ENCODE measurements at regions not wholly inside any gene's neighbourhood (a gene's known extent, or its start where the extent isn't known, plus 50 kb on each side); places are given as distances from the start of the nearest gene placed in this dataset.

GRCh38 chr19:31168106-31168625, 181.1 kb downstream of the TSHZ3 start:
- TF ChIP-seq, protein P1, sequence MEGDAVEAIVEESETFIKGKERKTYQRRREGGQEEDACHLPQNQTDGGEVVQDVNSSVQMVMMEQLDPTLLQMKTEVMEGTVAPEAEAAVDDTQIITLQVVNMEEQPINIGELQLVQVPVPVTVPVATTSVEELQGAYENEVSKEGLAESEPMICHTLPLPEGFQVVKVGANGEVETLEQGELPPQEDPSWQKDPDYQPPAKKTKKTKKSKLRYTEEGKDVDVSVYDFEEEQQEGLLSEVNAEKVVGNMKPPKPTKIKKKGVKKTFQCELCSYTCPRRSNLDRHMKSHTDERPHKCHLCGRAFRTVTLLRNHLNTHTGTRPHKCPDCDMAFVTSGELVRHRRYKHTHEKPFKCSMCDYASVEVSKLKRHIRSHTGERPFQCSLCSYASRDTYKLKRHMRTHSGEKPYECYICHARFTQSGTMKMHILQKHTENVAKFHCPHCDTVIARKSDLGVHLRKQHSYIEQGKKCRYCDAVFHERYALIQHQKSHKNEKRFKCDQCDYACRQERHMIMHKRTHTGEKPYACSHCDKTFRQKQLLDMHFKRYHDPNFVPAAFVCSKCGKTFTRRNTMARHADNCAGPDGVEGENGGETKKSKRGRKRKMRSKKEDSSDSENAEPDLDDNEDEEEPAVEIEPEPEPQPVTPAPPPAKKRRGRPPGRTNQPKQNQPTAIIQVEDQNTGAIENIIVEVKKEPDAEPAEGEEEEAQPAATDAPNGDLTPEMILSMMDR (IDR thresholded peaks at IDR 0.05): no peak
- no peak for TF ChIP-seq POLR2A (IDR thresholded peaks at IDR 0.05)

Data from gastroesophageal sphincter (tissue), 3 donors.